SK-N-SH (cell line): ENCODE measurements at regions not wholly inside any gene's neighbourhood (a gene's known extent, or its start where the extent isn't known, plus 50 kb on each side); places are given as distances from the start of the nearest gene placed in this dataset.

Experiments
- CHD2 ChIP-seq: fragments of 150-350 bp; IDR thresholded peaks from 2 replicates; pipeline ENCODE4 v1.6.1; 2018; ENCODE audit warnings: low read length; ENCODE audit not compliant: partially characterized antibody
- FOXM1 ChIP-seq: IDR thresholded peaks from 2 replicates; pipeline ENCODE4 v1.4.0; 2012; ENCODE audit warnings: low read depth, mild to moderate bottlenecking
- GATA2 ChIP-seq: sonication (generic); formaldehyde crosslinking; IDR thresholded peaks from 2 replicates; pipeline ENCODE4 v1.5.0; 2020; ENCODE audit warnings: mild to moderate bottlenecking, missing genetic modification reagents
- MXI1 ChIP-seq: IDR thresholded peaks from 2 replicates; pipeline ENCODE4 v1.6.1; 2012; ENCODE audit warnings: mild to moderate bottlenecking, low read depth, low read length, improper control_type of control experiment
- NRF1 ChIP-seq: IDR thresholded peaks from 2 replicates; pipeline ENCODE4 v1.6.1; 2012; ENCODE audit warnings: low read depth, mild to moderate bottlenecking, low read length
- POLR2AphosphoS5 ChIP-seq: IDR thresholded peaks from 2 replicates; pipeline ENCODE4 v1.6.1; 2012; ENCODE audit warnings: low read depth, low read length
- RAD21 ChIP-seq: IDR thresholded peaks from 2 replicates; pipeline ENCODE4 v1.6.1; 2012; ENCODE audit warnings: mild to moderate bottlenecking, low read length
- SMC3 ChIP-seq: IDR thresholded peaks from 2 replicates; pipeline ENCODE4 v1.6.1; 2012; ENCODE audit warnings: low read depth, low read length, improper control_type of control experiment
- TAF1 ChIP-seq: IDR thresholded peaks from 2 replicates; pipeline ENCODE4 v1.6.1; 2012; ENCODE audit warnings: low read depth, mild to moderate bottlenecking, low read length, moderate library complexity, borderline replicate concordance
- TEAD4 ChIP-seq: IDR thresholded peaks from 2 replicates; pipeline ENCODE4 v1.4.0; 2012; ENCODE audit warnings: mild to moderate bottlenecking, borderline replicate concordance; ENCODE audit not compliant: insufficient read depth
- TF ChIP-seq, protein P1 (sequence below): fragments of 200-600 bp; sonication (generic); IDR thresholded peaks from 2 replicates; pipeline ENCODE4 v1.6.1; 2017; ENCODE audit warnings: antibody characterized with exemption, mild to moderate bottlenecking, moderate library complexity
- TF ChIP-seq, protein P2 (sequence below): IDR thresholded peaks from 2 replicates; pipeline ENCODE4; 2012
- TF ChIP-seq, protein P3 (sequence below): IDR thresholded peaks from 2 replicates; pipeline ENCODE4 v1.4.0; 2012; ENCODE audit warnings: low read depth, borderline replicate concordance

DNA sequence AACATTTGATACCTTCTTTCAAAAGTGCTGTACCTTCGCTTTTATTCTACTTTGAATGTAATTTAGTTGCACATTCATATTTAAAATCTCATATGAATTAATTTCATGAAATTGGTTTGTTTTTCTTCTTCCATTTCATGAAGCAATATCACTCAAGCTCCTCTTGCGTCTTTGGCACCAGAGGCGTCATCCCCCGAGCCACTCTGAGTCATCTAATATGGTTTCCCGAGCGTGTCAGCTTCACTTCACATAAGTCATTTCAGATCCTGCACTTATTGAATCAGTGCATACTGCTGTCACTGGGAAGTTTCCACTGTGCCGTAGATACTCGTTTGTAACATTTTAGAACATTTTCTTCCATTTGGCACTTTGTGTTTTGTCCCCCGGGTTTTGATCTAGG lies 105.6 kb downstream of the SLC25A47 start:
- TF ChIP-seq, protein P1, sequence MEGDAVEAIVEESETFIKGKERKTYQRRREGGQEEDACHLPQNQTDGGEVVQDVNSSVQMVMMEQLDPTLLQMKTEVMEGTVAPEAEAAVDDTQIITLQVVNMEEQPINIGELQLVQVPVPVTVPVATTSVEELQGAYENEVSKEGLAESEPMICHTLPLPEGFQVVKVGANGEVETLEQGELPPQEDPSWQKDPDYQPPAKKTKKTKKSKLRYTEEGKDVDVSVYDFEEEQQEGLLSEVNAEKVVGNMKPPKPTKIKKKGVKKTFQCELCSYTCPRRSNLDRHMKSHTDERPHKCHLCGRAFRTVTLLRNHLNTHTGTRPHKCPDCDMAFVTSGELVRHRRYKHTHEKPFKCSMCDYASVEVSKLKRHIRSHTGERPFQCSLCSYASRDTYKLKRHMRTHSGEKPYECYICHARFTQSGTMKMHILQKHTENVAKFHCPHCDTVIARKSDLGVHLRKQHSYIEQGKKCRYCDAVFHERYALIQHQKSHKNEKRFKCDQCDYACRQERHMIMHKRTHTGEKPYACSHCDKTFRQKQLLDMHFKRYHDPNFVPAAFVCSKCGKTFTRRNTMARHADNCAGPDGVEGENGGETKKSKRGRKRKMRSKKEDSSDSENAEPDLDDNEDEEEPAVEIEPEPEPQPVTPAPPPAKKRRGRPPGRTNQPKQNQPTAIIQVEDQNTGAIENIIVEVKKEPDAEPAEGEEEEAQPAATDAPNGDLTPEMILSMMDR, result no peak
- TF ChIP-seq FOXM1 (no peak), TEAD4 (no peak), POLR2AphosphoS5 (peak; percentile 47; the same call in 1 of the 2 replicates), CHD2 (no peak), NRF1 (no peak), TAF1 (no peak), GATA2 (CRISPR knock-in tag) (no peak), SMC3 (no peak), RAD21 (no peak), MXI1 (no peak)
- TF ChIP-seq, protein P2, sequence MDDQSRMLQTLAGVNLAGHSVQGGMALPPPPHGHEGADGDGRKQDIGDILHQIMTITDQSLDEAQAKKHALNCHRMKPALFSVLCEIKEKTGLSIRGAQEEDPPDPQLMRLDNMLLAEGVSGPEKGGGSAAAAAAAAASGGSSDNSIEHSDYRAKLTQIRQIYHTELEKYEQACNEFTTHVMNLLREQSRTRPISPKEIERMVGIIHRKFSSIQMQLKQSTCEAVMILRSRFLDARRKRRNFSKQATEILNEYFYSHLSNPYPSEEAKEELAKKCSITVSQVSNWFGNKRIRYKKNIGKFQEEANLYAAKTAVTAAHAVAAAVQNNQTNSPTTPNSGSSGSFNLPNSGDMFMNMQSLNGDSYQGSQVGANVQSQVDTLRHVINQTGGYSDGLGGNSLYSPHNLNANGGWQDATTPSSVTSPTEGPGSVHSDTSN, result peak; percentile 93
- TF ChIP-seq, protein P3, sequence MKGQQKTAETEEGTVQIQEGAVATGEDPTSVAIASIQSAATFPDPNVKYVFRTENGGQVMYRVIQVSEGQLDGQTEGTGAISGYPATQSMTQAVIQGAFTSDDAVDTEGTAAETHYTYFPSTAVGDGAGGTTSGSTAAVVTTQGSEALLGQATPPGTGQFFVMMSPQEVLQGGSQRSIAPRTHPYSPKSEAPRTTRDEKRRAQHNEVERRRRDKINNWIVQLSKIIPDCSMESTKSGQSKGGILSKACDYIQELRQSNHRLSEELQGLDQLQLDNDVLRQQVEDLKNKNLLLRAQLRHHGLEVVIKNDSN, result no peak
